IMR-90 (cell line): ENCODE measurements at regions not wholly inside any gene's neighbourhood (a gene's known extent, or its start where the extent isn't known, plus 50 kb on each side); places are given as distances from the start of the nearest gene placed in this dataset.

Experiments
- ATAC-seq: fragments of 200-7000 bp; cut with Tn5 transposase; 2 replicates; pipeline ENCODE4 v1.9.1; 2020; ENCODE audit warnings: low read depth, mild to moderate bottlenecking, moderate library complexity
- BruUV-seq: library from RNA; stranded (reverse); fragments of 400-500 nt; replicated peaks from 2 replicates; lab custom pipeline; 2021; lab: Mats Ljungman, UMichigan
- CTCF ChIA-PET: fragments of 300-600 bp; formaldehyde crosslinking; extraction: SDS; loops from one replicate; lab custom pipeline; 2021; ENCODE audit warnings: antibody characterized with exemption; lab: Yijun Ruan, JAX
- POLR2A ChIA-PET: fragments of 300-600 bp; sonication (Branson Sonifier 250); formaldehyde crosslinking; loops from one replicate; lab custom pipeline; 2022; ENCODE audit warnings: antibody characterized with exemption; ENCODE audit not compliant: unreplicated experiment; lab: Charles Lee
- DNase-seq: peaks from one replicate; pipeline ENCODE4 v3.0.0; 2013
- H2AFZ ChIP-seq: replicated peaks from 2 replicates; pipeline ENCODE3; 2013; ENCODE audit warnings: low read length, mild to moderate bottlenecking; ENCODE audit not compliant: poor library complexity
- H2AK5ac ChIP-seq: 2 replicates; pipeline ENCODE4 v1.6.1; 2013; ENCODE audit warnings: low read depth, low read length, inconsistent platforms
- H2AK9ac ChIP-seq: replicated peaks from 2 replicates; pipeline ENCODE3; 2013; ENCODE audit warnings: mild to moderate bottlenecking, low read depth, low read length, moderate library complexity; ENCODE audit not compliant: poor library complexity
- H2BK120ac ChIP-seq: 2 replicates; pipeline ENCODE4 v1.6.1; 2013; ENCODE audit warnings: low read depth, low read length, inconsistent platforms
- H2BK15ac ChIP-seq: 3 replicates; pipeline ENCODE4 v1.6.1; 2013; ENCODE audit warnings: low read depth, low read length, inconsistent platforms
- H2BK20ac ChIP-seq: 2 replicates; pipeline ENCODE4 v1.6.1; 2013; ENCODE audit warnings: low read depth, mild to moderate bottlenecking, inconsistent platforms, low read length, moderate library complexity
- H2BK5ac ChIP-seq: 2 replicates; pipeline ENCODE4 v1.6.1; 2013; ENCODE audit warnings: mild to moderate bottlenecking, low read depth, low read length, inconsistent platforms; ENCODE audit not compliant: poor library complexity, severe bottlenecking
- H3K14ac ChIP-seq: replicated peaks from 2 replicates; pipeline ENCODE4 v1.6.1; 2013; ENCODE audit warnings: low read depth, low read length, inconsistent platforms
- H3K18ac ChIP-seq: 2 replicates; pipeline ENCODE4 v1.6.1; 2013; ENCODE audit warnings: low read depth, low read length, control low read depth
- H3K23ac ChIP-seq: 2 replicates; pipeline ENCODE4 v1.6.1; 2013; ENCODE audit warnings: low read depth, low read length, inconsistent platforms
- H3K27ac ChIP-seq: 2 replicates; pipeline ENCODE4 v1.5.1; 2013; ENCODE audit warnings: mild to moderate bottlenecking, control low read depth, low read length; ENCODE audit not compliant: insufficient read depth
- H3K27me3 ChIP-seq: 2 replicates; pipeline ENCODE4 v1.6.1; 2013; ENCODE audit warnings: low read length; ENCODE audit not compliant: control insufficient read depth, insufficient read depth
- H3K36me3 ChIP-seq: 2 replicates; pipeline ENCODE4 v1.6.1; 2013; ENCODE audit warnings: low read length, mixed read lengths; ENCODE audit not compliant: control insufficient read depth, insufficient read depth
- H3K4ac ChIP-seq: 2 replicates; pipeline ENCODE4 v1.6.1; 2013; ENCODE audit warnings: low read depth, low read length, inconsistent platforms
- H3K4me1 ChIP-seq: 2 replicates; pipeline ENCODE4 v1.6.1; 2013; ENCODE audit warnings: low read length, mixed read lengths; ENCODE audit not compliant: control insufficient read depth, insufficient read depth
- H3K4me2 ChIP-seq: 2 replicates; pipeline ENCODE4 v1.6.1; 2013; ENCODE audit warnings: low read depth, mild to moderate bottlenecking, control low read depth, low read length, moderate library complexity
- H3K4me3 ChIP-seq: 2 replicates; pipeline ENCODE4 v1.5.1; 2013; ENCODE audit warnings: low read depth, mild to moderate bottlenecking, control low read depth, low read length, moderate library complexity; ENCODE audit not compliant: insufficient read depth
- H3K56ac ChIP-seq: 2 replicates; pipeline ENCODE4 v1.6.1; 2013; ENCODE audit warnings: low read length, inconsistent platforms; ENCODE audit not compliant: insufficient read depth; ENCODE audit errors: extremely low read depth
- H3K79me1 ChIP-seq, 2 experiments: 2 replicates each; pipeline ENCODE4 v1.6.1; 2013; ENCODE audit warnings: low read length in 2 of 2, inconsistent platforms in 1 of 2, low read depth in 1 of 2
- H3K9ac ChIP-seq: 2 replicates; pipeline ENCODE4 v1.6.1; 2013; ENCODE audit warnings: low read depth, low read length, control low read depth
- H3K9me1 ChIP-seq: 2 replicates; pipeline ENCODE4 v1.6.1; 2013; ENCODE audit warnings: low read length, inconsistent platforms; ENCODE audit not compliant: insufficient read depth
- H3K9me3 ChIP-seq: 2 replicates; pipeline ENCODE4 v1.6.1; 2013; ENCODE audit warnings: low read length; ENCODE audit not compliant: control insufficient read depth, insufficient read depth
- H4K20me1 ChIP-seq: 2 replicates; pipeline ENCODE4 v1.6.1; 2013; ENCODE audit warnings: low read length, inconsistent platforms; ENCODE audit not compliant: insufficient read depth
- H4K5ac ChIP-seq: 2 replicates; pipeline ENCODE4 v1.6.1; 2013; ENCODE audit warnings: mild to moderate bottlenecking, low read depth, low read length, control low read depth
- H4K8ac ChIP-seq, 2 experiments: 2 replicates each; pipeline ENCODE4 v1.6.1; 2013; ENCODE audit warnings: low read depth in 2 of 2, low read length in 2 of 2, control low read depth in 1 of 2, inconsistent platforms in 1 of 2
- H4K91ac ChIP-seq: 2 replicates; pipeline ENCODE4 v1.6.1; 2013; ENCODE audit warnings: low read depth, low read length, inconsistent platforms; ENCODE audit not compliant: insufficient read depth
- BHLHE40 ChIP-seq: fragments of 150-350 bp; IDR thresholded peaks from 2 replicates; pipeline ENCODE4 v1.6.1; 2016; ENCODE audit warnings: mild to moderate bottlenecking, low read depth, low read length
- CEBPB ChIP-seq: IDR thresholded peaks from 2 replicates; pipeline ENCODE4 v1.6.1; 2012; ENCODE audit warnings: low read depth, low read length, improper control_type of control experiment
- CTCF ChIP-seq: conservative IDR thresholded peaks from 2 replicates; pipeline ENCODE4 v1.5.1; 2012; ENCODE audit warnings: mild to moderate bottlenecking, low read depth, low read length, improper control_type of control experiment
- FOS ChIP-seq: fragments of 150-350 bp; IDR thresholded peaks from 2 replicates; pipeline ENCODE4 v1.6.1; 2016; ENCODE audit warnings: low read depth, low read length
- RFX5 ChIP-seq: IDR thresholded peaks from 2 replicates; pipeline ENCODE4 v1.8.0; 2012; ENCODE audit warnings: low read depth, mild to moderate bottlenecking, low read length, moderate library complexity
- SMC3 ChIP-seq: fragments of 150-350 bp; IDR thresholded peaks from 2 replicates; pipeline ENCODE4 v1.6.1; 2016; ENCODE audit warnings: low read depth, mild to moderate bottlenecking, antibody characterized with exemption, low read length, moderate library complexity
- WGBS, 2 experiments: methylation state at CpG; one replicate each; pipeline versions ENCODE4 v1.1.5 to v1.1.7; 2013; ENCODE audit warnings: missing lambda C conversion rate in 2 of 2; ENCODE audit not compliant: insufficient read length in 1 of 2; ENCODE audit errors: extremely low coverage in 2 of 2; 5-methylcytosine and 5-hydroxymethylcytosine counted together
- dilution Hi-C: fragments of 300-500 bp; cut with HindIII; formaldehyde crosslinking; loops from one replicate; pipeline ENCODE4 v1.14.3; 2018; ENCODE audit warnings: low sequenced_read_pairs; ENCODE audit not compliant: unreplicated experiment
- in situ Hi-C: fragments of 300-500 bp; cut with MboI; formaldehyde crosslinking; loops from 3 replicates; pipeline ENCODE4 v1.14.3; 2019; ENCODE audit warnings: low sequenced_read_pairs, inconsistent platforms, mixed read lengths
- intact Hi-C: fragments of 100-400 bp; cut with micrococcal nuclease; formaldehyde crosslinking; loops from 2 replicates; pipeline ENCODE4 v1.10.0; 2022
- TF ChIP-seq, protein P1 (sequence below): fragments of 150-350 bp; IDR thresholded peaks from 2 replicates; pipeline ENCODE4 v1.6.1; 2016; ENCODE audit warnings: low read depth, mild to moderate bottlenecking, low read length, moderate library complexity, borderline replicate concordance

GRCh38 chr1:10924030-10924429 is 88.4 kb upstream of the TARDBP start:
- in situ Hi-C loops: no loop called here
- dilution Hi-C loops: no loop called here
- Histone ChIP-seq H3K9me3 (peaks cover 6% of the 10 kb centered on the region), H4K5ac (no peak overlapping the region), H3K9me1 (no peaks in the 10 kb centered on the region), H2BK15ac (no peak overlapping the region), H3K36me3 (no peaks in the 10 kb centered on the region), H2BK5ac (no peak overlapping the region), H2AFZ (no peak overlapping the region), H2BK120ac (no peak overlapping the region), H3K4me1 (no peaks in the 10 kb centered on the region), H3K14ac (no peak overlapping the region), H2AK9ac (no peak overlapping the region), H4K20me1 (no peaks in the 10 kb centered on the region), H3K56ac (no peak overlapping the region), H4K8ac (no peak overlapping the region), H3K79me1 (no peaks in the 10 kb centered on the region), H3K4me3 (no peak overlapping the region), H3K4me2 (no peak overlapping the region), H3K27ac (no peak overlapping the region), H2AK5ac (no peak overlapping the region), H4K91ac (no peak overlapping the region), H2BK20ac (no peak overlapping the region), H3K18ac (no peak overlapping the region), H3K9ac (no peak overlapping the region), H3K23ac (no peak overlapping the region), H3K27me3 (peaks cover 5% of the 10 kb centered on the region), H3K4ac (no peak overlapping the region)
- POLR2A ChIA-PET: no interaction called here
- CTCF ChIA-PET: no interaction called here
- TF ChIP-seq RFX5: no peak
- TF ChIP-seq CEBPB: no peak
- no peak for TF ChIP-seq SMC3
- TF ChIP-seq, protein P1, sequence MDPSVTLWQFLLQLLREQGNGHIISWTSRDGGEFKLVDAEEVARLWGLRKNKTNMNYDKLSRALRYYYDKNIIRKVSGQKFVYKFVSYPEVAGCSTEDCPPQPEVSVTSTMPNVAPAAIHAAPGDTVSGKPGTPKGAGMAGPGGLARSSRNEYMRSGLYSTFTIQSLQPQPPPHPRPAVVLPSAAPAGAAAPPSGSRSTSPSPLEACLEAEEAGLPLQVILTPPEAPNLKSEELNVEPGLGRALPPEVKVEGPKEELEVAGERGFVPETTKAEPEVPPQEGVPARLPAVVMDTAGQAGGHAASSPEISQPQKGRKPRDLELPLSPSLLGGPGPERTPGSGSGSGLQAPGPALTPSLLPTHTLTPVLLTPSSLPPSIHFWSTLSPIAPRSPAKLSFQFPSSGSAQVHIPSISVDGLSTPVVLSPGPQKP: no peak
- no peak for TF ChIP-seq BHLHE40
- no peak for TF ChIP-seq CTCF
- no peak for TF ChIP-seq FOS
- no peak for DNase-seq
- no peak for ATAC-seq
- intact Hi-C loops: no loop called here
- no TSS peak for BruUV-seq
- WGBS, 2 experiments: no CpG with 5 or more reads among the region's 4 CpGs
